IMR-90 (cell line): ENCODE measurements at regions not wholly inside any gene's neighbourhood (a gene's known extent, or its start where the extent isn't known, plus 50 kb on each side); places are given as distances from the start of the nearest gene placed in this dataset.

Source experiments
- ATAC-seq: fragments of 200-7000 bp; cut with Tn5 transposase; 2 replicates; pipeline ENCODE4 v1.9.1; 2020; ENCODE audit warnings: low read depth, mild to moderate bottlenecking, moderate library complexity
- BruUV-seq: library from RNA; stranded (reverse); fragments of 400-500 nt; replicated peaks from 2 replicates; lab custom pipeline; 2021; lab: Mats Ljungman, UMichigan
- CTCF ChIA-PET: fragments of 300-600 bp; formaldehyde crosslinking; extraction: SDS; loops from one replicate; lab custom pipeline; 2021; ENCODE audit warnings: antibody characterized with exemption; lab: Yijun Ruan, JAX
- POLR2A ChIA-PET: fragments of 300-600 bp; sonication (Branson Sonifier 250); formaldehyde crosslinking; loops from one replicate; lab custom pipeline; 2022; ENCODE audit warnings: antibody characterized with exemption; ENCODE audit not compliant: unreplicated experiment; lab: Charles Lee
- DNase-seq: peaks from one replicate; pipeline ENCODE4 v3.0.0; 2013
- H2AFZ ChIP-seq: replicated peaks from 2 replicates; pipeline ENCODE3; 2013; ENCODE audit warnings: low read length, mild to moderate bottlenecking; ENCODE audit not compliant: poor library complexity
- H2AK5ac ChIP-seq: 2 replicates; pipeline ENCODE4 v1.6.1; 2013; ENCODE audit warnings: low read depth, low read length, inconsistent platforms
- H2AK9ac ChIP-seq: replicated peaks from 2 replicates; pipeline ENCODE3; 2013; ENCODE audit warnings: mild to moderate bottlenecking, low read depth, low read length, moderate library complexity; ENCODE audit not compliant: poor library complexity
- H2BK120ac ChIP-seq: 2 replicates; pipeline ENCODE4 v1.6.1; 2013; ENCODE audit warnings: low read depth, low read length, inconsistent platforms
- H2BK15ac ChIP-seq: 3 replicates; pipeline ENCODE4 v1.6.1; 2013; ENCODE audit warnings: low read depth, low read length, inconsistent platforms
- H2BK20ac ChIP-seq: 2 replicates; pipeline ENCODE4 v1.6.1; 2013; ENCODE audit warnings: low read depth, mild to moderate bottlenecking, inconsistent platforms, low read length, moderate library complexity
- H2BK5ac ChIP-seq: 2 replicates; pipeline ENCODE4 v1.6.1; 2013; ENCODE audit warnings: mild to moderate bottlenecking, low read depth, low read length, inconsistent platforms; ENCODE audit not compliant: poor library complexity, severe bottlenecking
- H3K14ac ChIP-seq: replicated peaks from 2 replicates; pipeline ENCODE4 v1.6.1; 2013; ENCODE audit warnings: low read depth, low read length, inconsistent platforms
- H3K18ac ChIP-seq: 2 replicates; pipeline ENCODE4 v1.6.1; 2013; ENCODE audit warnings: low read depth, low read length, control low read depth
- H3K23ac ChIP-seq: 2 replicates; pipeline ENCODE4 v1.6.1; 2013; ENCODE audit warnings: low read depth, low read length, inconsistent platforms
- H3K27ac ChIP-seq: 2 replicates; pipeline ENCODE4 v1.5.1; 2013; ENCODE audit warnings: mild to moderate bottlenecking, control low read depth, low read length; ENCODE audit not compliant: insufficient read depth
- H3K27me3 ChIP-seq: 2 replicates; pipeline ENCODE4 v1.6.1; 2013; ENCODE audit warnings: low read length; ENCODE audit not compliant: control insufficient read depth, insufficient read depth
- H3K36me3 ChIP-seq: 2 replicates; pipeline ENCODE4 v1.6.1; 2013; ENCODE audit warnings: low read length, mixed read lengths; ENCODE audit not compliant: control insufficient read depth, insufficient read depth
- H3K4ac ChIP-seq: 2 replicates; pipeline ENCODE4 v1.6.1; 2013; ENCODE audit warnings: low read depth, low read length, inconsistent platforms
- H3K4me1 ChIP-seq: 2 replicates; pipeline ENCODE4 v1.6.1; 2013; ENCODE audit warnings: low read length, mixed read lengths; ENCODE audit not compliant: control insufficient read depth, insufficient read depth
- H3K4me2 ChIP-seq: 2 replicates; pipeline ENCODE4 v1.6.1; 2013; ENCODE audit warnings: low read depth, mild to moderate bottlenecking, control low read depth, low read length, moderate library complexity
- H3K4me3 ChIP-seq: 2 replicates; pipeline ENCODE4 v1.5.1; 2013; ENCODE audit warnings: low read depth, mild to moderate bottlenecking, control low read depth, low read length, moderate library complexity; ENCODE audit not compliant: insufficient read depth
- H3K56ac ChIP-seq: 2 replicates; pipeline ENCODE4 v1.6.1; 2013; ENCODE audit warnings: low read length, inconsistent platforms; ENCODE audit not compliant: insufficient read depth; ENCODE audit errors: extremely low read depth
- H3K79me1 ChIP-seq, 2 experiments: 2 replicates each; pipeline ENCODE4 v1.6.1; 2013; ENCODE audit warnings: low read length in 2 of 2, inconsistent platforms in 1 of 2, low read depth in 1 of 2
- H3K9ac ChIP-seq: 2 replicates; pipeline ENCODE4 v1.6.1; 2013; ENCODE audit warnings: low read depth, low read length, control low read depth
- H3K9me1 ChIP-seq: 2 replicates; pipeline ENCODE4 v1.6.1; 2013; ENCODE audit warnings: low read length, inconsistent platforms; ENCODE audit not compliant: insufficient read depth
- H3K9me3 ChIP-seq: 2 replicates; pipeline ENCODE4 v1.6.1; 2013; ENCODE audit warnings: low read length; ENCODE audit not compliant: control insufficient read depth, insufficient read depth
- H4K20me1 ChIP-seq: 2 replicates; pipeline ENCODE4 v1.6.1; 2013; ENCODE audit warnings: low read length, inconsistent platforms; ENCODE audit not compliant: insufficient read depth
- H4K5ac ChIP-seq: 2 replicates; pipeline ENCODE4 v1.6.1; 2013; ENCODE audit warnings: mild to moderate bottlenecking, low read depth, low read length, control low read depth
- H4K8ac ChIP-seq, 2 experiments: 2 replicates each; pipeline ENCODE4 v1.6.1; 2013; ENCODE audit warnings: low read depth in 2 of 2, low read length in 2 of 2, control low read depth in 1 of 2, inconsistent platforms in 1 of 2
- H4K91ac ChIP-seq: 2 replicates; pipeline ENCODE4 v1.6.1; 2013; ENCODE audit warnings: low read depth, low read length, inconsistent platforms; ENCODE audit not compliant: insufficient read depth
- CEBPB ChIP-seq: IDR thresholded peaks from 2 replicates; pipeline ENCODE4 v1.6.1; 2012; ENCODE audit warnings: low read depth, low read length, improper control_type of control experiment
- CHD1 ChIP-seq: IDR thresholded peaks from 2 replicates; pipeline ENCODE4 v1.6.1; 2012; ENCODE audit warnings: low read depth, low read length, improper control_type of control experiment
- CTCF ChIP-seq: conservative IDR thresholded peaks from 2 replicates; pipeline ENCODE4 v1.5.1; 2012; ENCODE audit warnings: mild to moderate bottlenecking, low read depth, low read length, improper control_type of control experiment
- FOS ChIP-seq: fragments of 150-350 bp; IDR thresholded peaks from 2 replicates; pipeline ENCODE4 v1.6.1; 2016; ENCODE audit warnings: low read depth, low read length
- MAFK ChIP-seq: IDR thresholded peaks from 2 replicates; pipeline ENCODE4 v1.6.1; 2012; ENCODE audit warnings: low read depth, low read length, improper control_type of control experiment
- MXI1 ChIP-seq: IDR thresholded peaks from 2 replicates; pipeline ENCODE4 v1.6.1; 2012; ENCODE audit warnings: low read depth, mild to moderate bottlenecking, low read length, moderate library complexity, borderline replicate concordance
- POLR2A ChIP-seq: IDR thresholded peaks from 2 replicates; pipeline ENCODE4 v1.6.1; 2012; ENCODE audit warnings: mild to moderate bottlenecking, low read depth, low read length
- RAD21 ChIP-seq: IDR thresholded peaks from 2 replicates; pipeline ENCODE4 v1.6.1; 2012; ENCODE audit warnings: low read length, improper control_type of control experiment
- RCOR1 ChIP-seq: IDR thresholded peaks from 2 replicates; pipeline ENCODE4 v1.6.1; 2012; ENCODE audit warnings: mild to moderate bottlenecking, low read length, improper control_type of control experiment; ENCODE audit not compliant: insufficient replicate concordance
- RFX5 ChIP-seq: IDR thresholded peaks from 2 replicates; pipeline ENCODE4 v1.8.0; 2012; ENCODE audit warnings: low read depth, mild to moderate bottlenecking, low read length, moderate library complexity
- SMC3 ChIP-seq: fragments of 150-350 bp; IDR thresholded peaks from 2 replicates; pipeline ENCODE4 v1.6.1; 2016; ENCODE audit warnings: low read depth, mild to moderate bottlenecking, antibody characterized with exemption, low read length, moderate library complexity
- USF2 ChIP-seq: fragments of 150-350 bp; IDR thresholded peaks from 2 replicates; pipeline ENCODE4 v1.6.1; 2017; ENCODE audit warnings: mild to moderate bottlenecking, antibody characterized with exemption, low read length, low read depth
- WGBS, 2 experiments: methylation state at CpG; one replicate each; pipeline versions ENCODE4 v1.1.5 to v1.1.7; 2013; ENCODE audit warnings: missing lambda C conversion rate in 2 of 2; ENCODE audit not compliant: insufficient read length in 1 of 2; ENCODE audit errors: extremely low coverage in 2 of 2; 5-methylcytosine and 5-hydroxymethylcytosine counted together
- dilution Hi-C: fragments of 300-500 bp; cut with HindIII; formaldehyde crosslinking; loops from one replicate; pipeline ENCODE4 v1.14.3; 2018; ENCODE audit warnings: low sequenced_read_pairs; ENCODE audit not compliant: unreplicated experiment
- in situ Hi-C: fragments of 300-500 bp; cut with MboI; formaldehyde crosslinking; loops from 3 replicates; pipeline ENCODE4 v1.14.3; 2019; ENCODE audit warnings: low sequenced_read_pairs, inconsistent platforms, mixed read lengths
- intact Hi-C: fragments of 100-400 bp; cut with micrococcal nuclease; formaldehyde crosslinking; loops from 2 replicates; pipeline ENCODE4 v1.10.0; 2022

GRCh38 chr7:131002600-131002999 lies 268.6 kb upstream of the KLF14 start:
- Histone ChIP-seq H4K20me1 (peaks cover 5% of the 10 kb centered on the region; the same call in 1 of the 2 replicates), H3K36me3 (peaks cover 6% of the 10 kb centered on the region), H2AK5ac (no peak overlapping the region), H3K4me1 (peaks cover 5% of the 10 kb centered on the region), H3K27me3 (no peaks in the 10 kb centered on the region), H2BK20ac (no peak overlapping the region), H3K79me1 (peaks cover 21 to 60% of the 10 kb centered on the region in 2 experiments), H4K8ac (no peak overlapping the region), H3K4me3 (no peak overlapping the region), H4K5ac (no peak overlapping the region), H3K9me1 (peaks cover 5% of the 10 kb centered on the region; the same call in 1 of the 2 replicates), H3K56ac (no peak overlapping the region), H3K23ac (no peak overlapping the region), H2BK120ac (no peak overlapping the region), H3K9me3 (peaks cover 3% of the 10 kb centered on the region; the same call in 1 of the 2 replicates), H2AFZ (no peak overlapping the region), H3K4me2 (no peak overlapping the region), H2BK5ac (no peak overlapping the region), H2BK15ac (no peak overlapping the region), H3K14ac (no peak overlapping the region), H3K4ac (no peak overlapping the region), H2AK9ac (no peak overlapping the region), H4K91ac (no peak overlapping the region), H3K27ac (no peak overlapping the region), H3K9ac (no peak overlapping the region), H3K18ac (no peak overlapping the region)
- intact Hi-C loops = no loop called here
- POLR2A ChIA-PET = interaction anchor here (0.6 kb wide), 1 partner anchor 42 kb away, joined by 4 read pairs; no protein-coding TSS in a partner anchor
- in situ Hi-C loops = no loop called here
- WGBS, 2 experiments = no CpG with 5 or more reads among the region's 1 CpG
- TF ChIP-seq MXI1 = no peak
- TF ChIP-seq FOS = no peak
- TF ChIP-seq POLR2A = no peak
- no peak for TF ChIP-seq CEBPB
- no peak for TF ChIP-seq SMC3
- TF ChIP-seq USF2 = no peak
- TF ChIP-seq RAD21 = no peak
- TF ChIP-seq MAFK = no peak
- TF ChIP-seq CHD1 = no peak
- TF ChIP-seq RFX5 = no peak
- no peak for TF ChIP-seq CTCF
- no peak for TF ChIP-seq RCOR1
- dilution Hi-C loops = no loop called here
- no TSS peak for BruUV-seq
- CTCF ChIA-PET = interaction anchor here (0.6 to 1.1 kb wide), 2 partner anchors 42 to 135 kb away, joined by 4 to 5 read pairs; no protein-coding TSS in a partner anchor
- no peak for ATAC-seq
- no peak for DNase-seq
